Gastroesophageal sphincter (tissue), 3 donors: ENCODE measurements at regions not wholly inside any gene's neighbourhood (a gene's known extent, or its start where the extent isn't known, plus 50 kb on each side); places are given as distances from the start of the nearest gene placed in this dataset.

Source experiments
- CTCF ChIP-seq, 4 experiments: fragments of 200-600 bp in 2 of 4; fragments of 450-650 bp in 2 of 4; sonication (generic) in 1 of 4; IDR thresholded peaks; one replicate each; pipeline ENCODE4 v1.5.1; 2017 to 2019; ENCODE audit warnings: antibody characterized with exemption in 4 of 4, mild to moderate bottlenecking in 2 of 4, moderate library complexity in 2 of 4
- EP300 ChIP-seq: sonication (generic); formaldehyde crosslinking; IDR thresholded peaks from one replicate; pipeline ENCODE4 v1.6.1; 2017; ENCODE audit warnings: antibody characterized with exemption, mild to moderate bottlenecking
- POLR2A ChIP-seq, 2 donors: fragments of 450-650 bp; IDR thresholded peaks; one replicate each; pipeline ENCODE4 v1.6.1; 2017; ENCODE audit warnings: antibody characterized with exemption in 2 of 2, mild to moderate bottlenecking in 2 of 2, moderate library complexity in 1 of 2
- POLR2AphosphoS5 ChIP-seq: sonication (generic); formaldehyde crosslinking; IDR thresholded peaks from one replicate; pipeline ENCODE4 v1.6.1; 2017; ENCODE audit warnings: antibody characterized with exemption

- TF ChIP-seq CTCF (IDR thresholded peaks at IDR 0.05) (no peak), POLR2A (IDR thresholded peaks at IDR 0.05) (no peak), EP300 (no peak), POLR2AphosphoS5 (no peak)
These were observed 204.6 kb downstream of the GLRX3 start for GRCh38 chr10:130340816-130341215.
